ENCODE measurements at regions not wholly inside any gene's neighbourhood (a gene's known extent, or its start where the extent isn't known, plus 50 kb on each side); places are given as distances from the start of the nearest gene placed in this dataset.

DNA sequence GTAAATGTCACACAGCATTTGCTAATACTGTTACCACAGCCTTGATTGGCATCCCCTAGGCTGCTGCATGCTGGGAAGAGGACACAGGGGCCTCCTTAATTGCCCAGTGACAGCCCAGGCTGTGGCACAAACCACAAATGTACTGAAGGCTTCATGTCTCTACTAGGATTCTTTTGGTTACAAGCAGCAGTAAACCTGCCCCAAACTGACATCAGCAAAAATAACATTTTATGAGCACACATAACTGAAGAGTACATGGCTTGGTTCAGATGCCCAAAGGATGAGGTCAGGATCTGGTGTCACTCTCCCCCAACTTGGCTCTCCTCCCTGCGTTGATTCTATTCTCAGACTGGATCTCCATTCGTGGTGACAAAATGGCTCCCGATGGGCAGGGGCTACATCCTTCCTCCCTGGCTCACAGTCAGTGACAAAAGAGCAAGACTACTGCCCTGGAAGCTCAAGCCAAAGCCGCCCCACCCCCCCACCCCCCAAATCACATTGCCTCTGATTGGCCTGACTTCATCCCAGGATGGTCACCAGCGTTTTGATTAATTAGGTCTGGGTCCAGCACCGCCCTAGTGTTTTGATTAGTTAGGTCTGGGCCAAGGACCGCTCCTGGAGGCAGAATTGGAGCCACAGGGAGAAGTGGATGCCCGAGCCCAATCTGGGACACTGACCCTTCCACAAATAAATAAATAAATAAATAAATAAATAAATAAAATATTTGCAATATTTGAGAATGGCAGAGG, 180.5 kb upstream of the RBPJ start:
- ATAC-seq: no peak
- no peaks in the 10 kb centered on the region for H3K9me3 ChIP-seq
- no peaks in the 10 kb centered on the region for H3K36me3 ChIP-seq
- 73 to 82% (median 78%) methylated on average over 8 of the region's 8 CpGs for WGBS, 4 donors
- H3K4me1 ChIP-seq: peaks cover 0 to 34% (median 0%) of the 10 kb centered on the region in 12 donors
- no peak overlapping the region for H3K4me3 ChIP-seq
- intact Hi-C loops (cut with DNase I): no loop called here
- no peaks in the 10 kb centered on the region for H3K27me3 ChIP-seq
- H3K27ac ChIP-seq: peak overlapping the region in 1 of 12 donors; percentile 76
- TF ChIP-seq, protein P1, sequence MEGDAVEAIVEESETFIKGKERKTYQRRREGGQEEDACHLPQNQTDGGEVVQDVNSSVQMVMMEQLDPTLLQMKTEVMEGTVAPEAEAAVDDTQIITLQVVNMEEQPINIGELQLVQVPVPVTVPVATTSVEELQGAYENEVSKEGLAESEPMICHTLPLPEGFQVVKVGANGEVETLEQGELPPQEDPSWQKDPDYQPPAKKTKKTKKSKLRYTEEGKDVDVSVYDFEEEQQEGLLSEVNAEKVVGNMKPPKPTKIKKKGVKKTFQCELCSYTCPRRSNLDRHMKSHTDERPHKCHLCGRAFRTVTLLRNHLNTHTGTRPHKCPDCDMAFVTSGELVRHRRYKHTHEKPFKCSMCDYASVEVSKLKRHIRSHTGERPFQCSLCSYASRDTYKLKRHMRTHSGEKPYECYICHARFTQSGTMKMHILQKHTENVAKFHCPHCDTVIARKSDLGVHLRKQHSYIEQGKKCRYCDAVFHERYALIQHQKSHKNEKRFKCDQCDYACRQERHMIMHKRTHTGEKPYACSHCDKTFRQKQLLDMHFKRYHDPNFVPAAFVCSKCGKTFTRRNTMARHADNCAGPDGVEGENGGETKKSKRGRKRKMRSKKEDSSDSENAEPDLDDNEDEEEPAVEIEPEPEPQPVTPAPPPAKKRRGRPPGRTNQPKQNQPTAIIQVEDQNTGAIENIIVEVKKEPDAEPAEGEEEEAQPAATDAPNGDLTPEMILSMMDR (IDR thresholded peaks at IDR 0.05): no peak
- TF ChIP-seq POLR2A (IDR thresholded peaks at IDR 0.05): no peak
- no peak for DNase-seq

DNA sequence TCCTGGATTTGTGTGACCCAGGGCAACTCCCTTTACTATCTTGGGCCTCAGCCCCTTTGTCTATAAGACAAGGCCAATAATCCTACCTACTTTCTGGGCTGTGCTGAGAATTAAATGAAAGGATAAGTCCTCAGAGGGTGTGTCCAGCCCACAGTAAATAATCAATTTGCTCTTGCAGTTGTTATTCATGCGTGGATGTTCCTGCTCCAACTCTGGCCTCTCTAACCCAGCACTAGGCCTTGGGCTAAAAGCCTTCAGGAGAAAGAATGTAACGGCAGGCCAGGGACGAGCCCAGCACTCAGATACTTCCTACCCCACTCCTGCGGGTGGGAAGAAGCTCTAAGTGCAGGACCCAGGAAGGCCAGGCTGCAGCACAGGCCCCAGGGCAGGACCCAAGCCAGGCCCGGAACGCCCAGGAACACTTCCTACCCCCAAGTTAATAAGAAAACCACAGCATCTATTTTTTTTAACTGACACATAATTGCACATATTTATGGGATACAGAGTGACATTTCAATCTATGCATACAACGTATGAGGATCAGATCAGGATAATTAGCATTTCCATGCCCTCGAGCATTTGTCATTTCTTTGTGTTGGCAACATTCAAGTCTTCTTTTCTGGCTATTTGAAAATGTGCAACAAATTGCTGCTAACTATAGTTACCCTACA, 179.6 kb upstream of the RBPJ start:
- TF ChIP-seq, protein P1 (IDR thresholded peaks at IDR 0.05): no peak
- no peak for TF ChIP-seq POLR2A (IDR thresholded peaks at IDR 0.05)
- intact Hi-C loops (cut with DNase I): no loop called here
- Histone ChIP-seq H3K4me3 (no peak overlapping the region), H3K9me3 (no peaks in the 10 kb centered on the region), H3K4me1 (peaks cover 0 to 38% (median 0%) of the 10 kb centered on the region in 12 donors), H3K36me3 (no peaks in the 10 kb centered on the region), H3K27ac (peak overlapping the region in 6 of 12 donors; percentile 30 to 80 (median 42)), H3K27me3 (no peaks in the 10 kb centered on the region)
- 81 to 88% (median 86%) methylated on average over 8 of the region's 8 CpGs for WGBS, 4 donors
- DNase-seq (no peak), ATAC-seq (peak in 3 of 4 donors; percentile 18 to 46 (median 23))

DNA sequence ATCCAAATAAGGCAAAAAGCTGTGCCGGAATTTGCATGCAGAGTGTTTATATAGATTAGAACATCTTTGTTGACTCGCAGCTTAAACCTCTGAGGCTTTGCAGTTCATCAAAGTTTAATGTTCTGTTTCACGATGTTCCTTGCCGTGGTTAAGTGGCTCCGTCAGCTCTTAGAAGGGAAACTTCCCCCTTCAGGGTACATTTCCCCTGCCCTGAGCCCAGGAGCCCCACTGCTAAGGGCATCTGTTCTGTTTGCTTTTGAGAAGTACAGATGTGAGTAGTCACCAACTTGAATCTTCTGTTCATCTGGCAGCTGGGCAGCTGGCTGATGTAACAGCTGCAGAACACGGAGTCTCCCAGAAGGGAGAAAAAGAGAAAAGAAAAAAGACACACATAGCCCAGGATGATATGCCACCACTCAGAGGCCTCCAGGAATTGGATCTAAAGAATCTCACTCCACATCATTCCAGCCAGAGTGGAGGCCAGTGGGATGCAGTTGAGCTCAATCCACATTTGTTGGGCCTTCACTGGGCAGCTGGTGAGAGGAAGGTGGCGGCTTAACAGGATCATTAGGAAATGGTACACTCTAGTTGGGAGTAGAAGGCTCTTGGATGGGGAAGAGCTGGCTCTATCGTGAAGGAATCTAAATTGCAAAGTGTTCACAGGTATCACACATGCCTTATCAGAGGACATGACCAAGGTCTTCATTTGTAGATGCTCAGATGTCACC, 178.7 kb upstream of the RBPJ start:
- WGBS, 4 donors: 67 to 77% (median 75%) methylated on average over 8 of the region's 8 CpGs
- intact Hi-C loops (cut with DNase I): no loop called here
- no peak overlapping the region for H3K4me3 ChIP-seq
- ATAC-seq: peak; percentile 80 to 88 (median 84)
- no peaks in the 10 kb centered on the region for H3K9me3 ChIP-seq
- DNase-seq: peak in 4 of 5 donors; percentile 21 to 55 (median 38)
- H3K4me1 ChIP-seq: peaks cover 0 to 38% (median 0%) of the 10 kb centered on the region in 12 donors
- peak overlapping the region in 4 of 12 donors; percentile 34 to 80 (median 57) for H3K27ac ChIP-seq
- no peaks in the 10 kb centered on the region for H3K27me3 ChIP-seq
- no peaks in the 10 kb centered on the region for H3K36me3 ChIP-seq
- TF ChIP-seq, protein P1 (IDR thresholded peaks at IDR 0.05): no peak
- no peak for TF ChIP-seq POLR2A (IDR thresholded peaks at IDR 0.05)

Data from heart left ventricle (tissue), 16 donors.